ENCODE measurements at regions not wholly inside any gene's neighbourhood (a gene's known extent, or its start where the extent isn't known, plus 50 kb on each side); places are given as distances from the start of the nearest gene placed in this dataset.

DNA sequence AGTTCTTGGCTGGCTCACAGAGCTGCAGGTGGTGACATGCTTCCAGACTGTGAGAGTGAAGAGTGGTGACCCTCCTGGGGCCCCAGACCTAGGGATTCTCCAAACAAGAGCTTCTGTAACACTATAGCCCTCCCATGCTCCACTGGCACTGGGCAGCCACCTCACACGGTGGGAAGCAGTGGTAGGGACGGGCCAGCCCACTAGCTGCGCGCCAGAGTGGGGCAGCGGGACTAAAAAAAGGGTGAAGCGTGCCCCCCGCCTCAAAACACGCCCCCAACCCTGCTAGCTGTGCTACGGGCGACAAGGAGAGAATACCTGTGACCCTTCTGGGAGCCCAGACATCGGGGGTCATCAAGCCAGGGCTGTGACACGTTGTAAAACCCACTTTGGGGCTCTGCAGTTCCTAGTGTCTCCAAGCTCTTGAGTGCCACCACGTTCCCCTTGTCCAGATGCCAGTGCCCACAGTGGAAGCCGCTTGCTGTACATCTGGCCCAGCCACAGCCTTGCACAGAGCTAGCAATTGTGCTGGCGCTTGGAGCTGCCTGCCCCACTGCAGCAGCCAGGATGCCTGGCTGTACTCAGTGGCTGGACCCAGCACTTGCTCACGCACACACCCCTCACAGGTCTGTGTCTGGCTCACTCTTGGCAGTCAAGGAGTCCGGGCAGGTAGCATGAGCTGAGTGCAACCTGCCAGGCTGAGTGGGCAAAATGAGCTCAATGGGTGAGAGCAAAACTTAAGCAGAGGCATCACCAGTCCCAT, 100.0 kb downstream of the DCAF12L2 start:
- DNase-seq (ENCODE audit: low spot score) = peak; percentile 73
